Liver (tissue), 8 donors: ENCODE measurements at regions not wholly inside any gene's neighbourhood (a gene's known extent, or its start where the extent isn't known, plus 50 kb on each side); places are given as distances from the start of the nearest gene placed in this dataset.

Experiments used
- DNase-seq: peaks from one replicate; pipeline ENCODE4 v3.0.0-alpha.2; 2017; ENCODE audit warnings: low spot score
- H3K27ac ChIP-seq, 2 donors: one replicate each; pipeline ENCODE4 v1.7.0; 2013; ENCODE audit warnings: inconsistent platforms in 2 of 2, low read length in 2 of 2, control low read depth in 1 of 2, low read depth in 1 of 2, mild to moderate bottlenecking in 1 of 2
- H3K27me3 ChIP-seq, 4 donors: one replicate each; pipeline versions ENCODE4 v1.6.1 to v1.7.0; 2013; ENCODE audit warnings: low read length in 3 of 4, inconsistent platforms in 1 of 4, mild to moderate bottlenecking in 1 of 4, moderate library complexity in 1 of 4; ENCODE audit not compliant: control insufficient read depth in 4 of 4, insufficient read depth in 4 of 4
- H3K36me3 ChIP-seq, 4 donors: one replicate each; pipeline versions ENCODE4 v1.6.1 to v1.7.0; 2013; ENCODE audit warnings: low read length in 3 of 4, mild to moderate bottlenecking in 3 of 4, low read depth in 1 of 4, moderate library complexity in 1 of 4; ENCODE audit not compliant: control insufficient read depth in 4 of 4, insufficient read depth in 3 of 4
- H3K4me1 ChIP-seq, 4 donors: one replicate each; pipeline versions ENCODE4 v1.6.1 to v1.7.0; 2013; ENCODE audit warnings: low read length in 3 of 4, mild to moderate bottlenecking in 3 of 4, moderate library complexity in 1 of 4; ENCODE audit not compliant: control insufficient read depth in 4 of 4, insufficient read depth in 4 of 4
- H3K4me3 ChIP-seq, 3 donors: one replicate each; pipeline versions ENCODE4 v1.6.1 to v1.7.0; 2013; ENCODE audit warnings: low read length in 3 of 3, control low read depth in 1 of 3, low read depth in 1 of 3, mild to moderate bottlenecking in 1 of 3
- H3K9ac ChIP-seq, 2 donors: one replicate each; pipeline ENCODE4 v1.7.0; 2013; ENCODE audit warnings: low read length in 2 of 2, mild to moderate bottlenecking in 2 of 2, moderate library complexity in 2 of 2, control low read depth in 1 of 2, low read depth in 1 of 2
- H3K9me3 ChIP-seq, 4 donors: one replicate each; pipeline versions ENCODE4 v1.6.1 to v1.7.0; 2013; ENCODE audit warnings: low read length in 3 of 4; ENCODE audit not compliant: control insufficient read depth in 4 of 4
- EGR1 ChIP-seq, 2 donors: IDR thresholded peaks; 2 replicates each; pipeline ENCODE4 v1.6.1; 2016 to 2018; ENCODE audit warnings: antibody characterized with exemption in 2 of 2, low read depth in 2 of 2
- FOXA1 ChIP-seq: IDR thresholded peaks from 2 replicates; pipeline ENCODE4 v1.6.1; 2016; ENCODE audit warnings: antibody characterized with exemption
- FOXA2 ChIP-seq: IDR thresholded peaks from 2 replicates; pipeline ENCODE4 v1.6.1; 2016; ENCODE audit warnings: antibody characterized with exemption
- GABPA ChIP-seq, 2 donors: IDR thresholded peaks in 1 of 2; conservative IDR thresholded peaks in 1 of 2; 2 replicates each; pipeline ENCODE4 v1.6.1; 2016; ENCODE audit warnings: antibody characterized with exemption in 2 of 2, mild to moderate bottlenecking in 1 of 2, moderate library complexity in 1 of 2
- HNF4A ChIP-seq, 2 donors: conservative IDR thresholded peaks; 2 replicates each; pipeline ENCODE4 v1.6.1; 2016; ENCODE audit warnings: antibody characterized with exemption in 2 of 2, mild to moderate bottlenecking in 2 of 2
- HNF4G ChIP-seq: IDR thresholded peaks from 2 replicates; pipeline ENCODE4 v1.6.1; 2016; ENCODE audit warnings: antibody characterized with exemption
- JUND ChIP-seq, 2 donors: IDR thresholded peaks; 2 replicates each; pipeline ENCODE4 v1.6.1; 2016; ENCODE audit warnings: antibody characterized with exemption in 2 of 2
- NR2F2 ChIP-seq: IDR thresholded peaks from 2 replicates; pipeline ENCODE4 v1.6.1; 2016; ENCODE audit warnings: antibody characterized with exemption
- RAD21 ChIP-seq, 2 donors: IDR thresholded peaks; 2 replicates each; pipeline ENCODE4 v1.6.1; 2016; ENCODE audit warnings: antibody characterized with exemption in 2 of 2, mild to moderate bottlenecking in 2 of 2
- RXRA ChIP-seq, 2 donors: IDR thresholded peaks; 2 replicates each; pipeline ENCODE4 v1.6.1; 2017 to 2018; ENCODE audit warnings: antibody characterized with exemption in 2 of 2, mild to moderate bottlenecking in 1 of 2
- SP1 ChIP-seq: IDR thresholded peaks from 2 replicates; pipeline ENCODE4 v1.6.1; 2018; ENCODE audit warnings: antibody characterized with exemption, mild to moderate bottlenecking
- TAF1 ChIP-seq: conservative IDR thresholded peaks from 2 replicates; pipeline ENCODE4 v1.6.1; 2016; ENCODE audit warnings: antibody characterized with exemption, mild to moderate bottlenecking
- YY1 ChIP-seq: IDR thresholded peaks from 2 replicates; pipeline ENCODE4 v1.6.1; 2016; ENCODE audit warnings: antibody characterized with exemption, mild to moderate bottlenecking
- WGBS: extraction: QIAGEN DNeasy Blood & Tissue Kit; methylation state at CpG from one replicate; pipeline ENCODE4 v1.1.7; 2013; 5-methylcytosine and 5-hydroxymethylcytosine counted together
- TF ChIP-seq, protein P1 (sequence below): IDR thresholded peaks from 2 replicates; pipeline ENCODE4 v1.6.1; 2016; ENCODE audit warnings: antibody characterized with exemption
- TF ChIP-seq, protein P2 (sequence below): IDR thresholded peaks from 2 replicates; pipeline ENCODE4 v1.6.1; 2016; ENCODE audit warnings: antibody characterized with exemption, mild to moderate bottlenecking
- TF ChIP-seq, protein P3 (sequence below): fragments of 150-350 bp; IDR thresholded peaks from 2 replicates; pipeline ENCODE4 v1.5.1; 2017; ENCODE audit warnings: improper control_type of control experiment, low read depth, low read length; ENCODE audit not compliant: missing input control
- TF ChIP-seq, protein P4 (sequence below): IDR thresholded peaks from 2 replicates; pipeline ENCODE4 v1.6.1; 2016; ENCODE audit warnings: antibody characterized with exemption
- TF ChIP-seq, protein P5 (sequence below): IDR thresholded peaks from 2 replicates; pipeline ENCODE4 v1.6.1; 2016; ENCODE audit warnings: antibody characterized with exemption
- donor health status: healthy.
- donor health status: healthy.
- donor health status: healthy.
- donor health status: healthy.
- donor health status: healthy.

DNA sequence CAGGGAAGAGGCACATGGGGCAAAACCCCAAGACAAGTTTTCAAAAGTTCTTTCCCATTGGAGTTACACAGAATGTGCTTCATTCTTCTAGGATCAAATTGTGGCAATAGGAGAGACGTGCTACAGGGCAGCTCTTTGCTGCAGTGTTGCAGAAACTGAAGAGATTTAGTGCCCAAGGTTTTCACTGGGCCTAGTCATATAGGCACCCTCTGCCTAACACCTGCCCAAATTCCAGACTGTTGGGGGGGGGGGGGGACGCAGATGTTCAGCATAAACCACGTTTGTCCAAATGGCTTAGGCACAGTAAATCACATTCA lies 346.8 kb upstream of the ZNF717 start:
- TF ChIP-seq GABPA (IDR thresholded peaks at IDR 0.05 in 1 of 2, conservative IDR thresholded peaks at IDR 0.05 in 1 of 2) = no peak
- TF ChIP-seq, protein P1, sequence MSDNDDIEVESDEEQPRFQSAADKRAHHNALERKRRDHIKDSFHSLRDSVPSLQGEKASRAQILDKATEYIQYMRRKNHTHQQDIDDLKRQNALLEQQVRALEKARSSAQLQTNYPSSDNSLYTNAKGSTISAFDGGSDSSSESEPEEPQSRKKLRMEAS = no peak
- no peak for TF ChIP-seq HNF4G
- TF ChIP-seq RXRA (IDR thresholded peaks at IDR 0.05) = no peak
- no peak for TF ChIP-seq JUND (IDR thresholded peaks at IDR 0.05)
- Histone ChIP-seq H3K27me3 (no peaks in the 10 kb centered on the region), H3K9me3 (no peaks in the 10 kb centered on the region), H3K4me1 (peaks cover 0 to 16% (median 6%) of the 10 kb centered on the region in 4 donors), H3K36me3 (no peaks in the 10 kb centered on the region), H3K4me3 (no peak overlapping the region), H3K9ac (no peak overlapping the region), H3K27ac (no peak overlapping the region)
- no peak for DNase-seq
- 78% methylated on average over 3 of the region's 3 CpGs for WGBS

DNA sequence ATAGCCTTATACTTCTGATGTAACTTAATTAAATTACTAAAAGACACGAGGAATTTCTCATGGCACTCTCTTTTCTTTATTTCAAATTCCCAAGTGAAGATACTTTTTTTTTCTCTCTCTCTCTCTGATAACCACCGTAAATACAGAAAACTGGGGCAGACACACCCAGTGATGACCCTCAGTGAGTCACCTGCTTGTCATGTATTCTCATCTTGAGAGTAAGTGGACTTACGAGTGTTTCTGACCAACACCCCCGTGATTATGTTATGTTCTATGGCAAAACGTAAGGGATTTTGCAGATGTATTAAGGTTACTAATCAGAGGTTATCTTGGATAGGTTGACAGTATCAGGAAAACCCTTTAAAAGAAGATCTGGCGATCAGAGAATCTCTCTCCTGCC lies 348.8 kb upstream of the ZNF717 start:
- no peaks in the 10 kb centered on the region for H3K27me3 ChIP-seq
- 89% methylated on average over 6 of the region's 6 CpGs for WGBS
- no peak for DNase-seq
- H3K9ac ChIP-seq = no peak overlapping the region
- no peak overlapping the region for H3K4me3 ChIP-seq
- TF ChIP-seq, protein P2, sequence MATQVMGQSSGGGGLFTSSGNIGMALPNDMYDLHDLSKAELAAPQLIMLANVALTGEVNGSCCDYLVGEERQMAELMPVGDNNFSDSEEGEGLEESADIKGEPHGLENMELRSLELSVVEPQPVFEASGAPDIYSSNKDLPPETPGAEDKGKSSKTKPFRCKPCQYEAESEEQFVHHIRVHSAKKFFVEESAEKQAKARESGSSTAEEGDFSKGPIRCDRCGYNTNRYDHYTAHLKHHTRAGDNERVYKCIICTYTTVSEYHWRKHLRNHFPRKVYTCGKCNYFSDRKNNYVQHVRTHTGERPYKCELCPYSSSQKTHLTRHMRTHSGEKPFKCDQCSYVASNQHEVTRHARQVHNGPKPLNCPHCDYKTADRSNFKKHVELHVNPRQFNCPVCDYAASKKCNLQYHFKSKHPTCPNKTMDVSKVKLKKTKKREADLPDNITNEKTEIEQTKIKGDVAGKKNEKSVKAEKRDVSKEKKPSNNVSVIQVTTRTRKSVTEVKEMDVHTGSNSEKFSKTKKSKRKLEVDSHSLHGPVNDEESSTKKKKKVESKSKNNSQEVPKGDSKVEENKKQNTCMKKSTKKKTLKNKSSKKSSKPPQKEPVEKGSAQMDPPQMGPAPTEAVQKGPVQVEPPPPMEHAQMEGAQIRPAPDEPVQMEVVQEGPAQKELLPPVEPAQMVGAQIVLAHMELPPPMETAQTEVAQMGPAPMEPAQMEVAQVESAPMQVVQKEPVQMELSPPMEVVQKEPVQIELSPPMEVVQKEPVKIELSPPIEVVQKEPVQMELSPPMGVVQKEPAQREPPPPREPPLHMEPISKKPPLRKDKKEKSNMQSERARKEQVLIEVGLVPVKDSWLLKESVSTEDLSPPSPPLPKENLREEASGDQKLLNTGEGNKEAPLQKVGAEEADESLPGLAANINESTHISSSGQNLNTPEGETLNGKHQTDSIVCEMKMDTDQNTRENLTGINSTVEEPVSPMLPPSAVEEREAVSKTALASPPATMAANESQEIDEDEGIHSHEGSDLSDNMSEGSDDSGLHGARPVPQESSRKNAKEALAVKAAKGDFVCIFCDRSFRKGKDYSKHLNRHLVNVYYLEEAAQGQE = no peak
- no peak for TF ChIP-seq JUND (IDR thresholded peaks at IDR 0.05)
- TF ChIP-seq, protein P1 = no peak
- no peak for TF ChIP-seq SP1
- no peak for TF ChIP-seq RAD21 (IDR thresholded peaks at IDR 0.05)
- no peak for TF ChIP-seq FOXA2
- TF ChIP-seq HNF4G = no peak
- no peak for TF ChIP-seq FOXA1
- TF ChIP-seq, protein P3, sequence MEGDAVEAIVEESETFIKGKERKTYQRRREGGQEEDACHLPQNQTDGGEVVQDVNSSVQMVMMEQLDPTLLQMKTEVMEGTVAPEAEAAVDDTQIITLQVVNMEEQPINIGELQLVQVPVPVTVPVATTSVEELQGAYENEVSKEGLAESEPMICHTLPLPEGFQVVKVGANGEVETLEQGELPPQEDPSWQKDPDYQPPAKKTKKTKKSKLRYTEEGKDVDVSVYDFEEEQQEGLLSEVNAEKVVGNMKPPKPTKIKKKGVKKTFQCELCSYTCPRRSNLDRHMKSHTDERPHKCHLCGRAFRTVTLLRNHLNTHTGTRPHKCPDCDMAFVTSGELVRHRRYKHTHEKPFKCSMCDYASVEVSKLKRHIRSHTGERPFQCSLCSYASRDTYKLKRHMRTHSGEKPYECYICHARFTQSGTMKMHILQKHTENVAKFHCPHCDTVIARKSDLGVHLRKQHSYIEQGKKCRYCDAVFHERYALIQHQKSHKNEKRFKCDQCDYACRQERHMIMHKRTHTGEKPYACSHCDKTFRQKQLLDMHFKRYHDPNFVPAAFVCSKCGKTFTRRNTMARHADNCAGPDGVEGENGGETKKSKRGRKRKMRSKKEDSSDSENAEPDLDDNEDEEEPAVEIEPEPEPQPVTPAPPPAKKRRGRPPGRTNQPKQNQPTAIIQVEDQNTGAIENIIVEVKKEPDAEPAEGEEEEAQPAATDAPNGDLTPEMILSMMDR = no peak
- no peak for TF ChIP-seq YY1
- TF ChIP-seq, protein P4, sequence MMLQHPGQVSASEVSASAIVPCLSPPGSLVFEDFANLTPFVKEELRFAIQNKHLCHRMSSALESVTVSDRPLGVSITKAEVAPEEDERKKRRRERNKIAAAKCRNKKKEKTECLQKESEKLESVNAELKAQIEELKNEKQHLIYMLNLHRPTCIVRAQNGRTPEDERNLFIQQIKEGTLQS = no peak
- TF ChIP-seq, protein P5, sequence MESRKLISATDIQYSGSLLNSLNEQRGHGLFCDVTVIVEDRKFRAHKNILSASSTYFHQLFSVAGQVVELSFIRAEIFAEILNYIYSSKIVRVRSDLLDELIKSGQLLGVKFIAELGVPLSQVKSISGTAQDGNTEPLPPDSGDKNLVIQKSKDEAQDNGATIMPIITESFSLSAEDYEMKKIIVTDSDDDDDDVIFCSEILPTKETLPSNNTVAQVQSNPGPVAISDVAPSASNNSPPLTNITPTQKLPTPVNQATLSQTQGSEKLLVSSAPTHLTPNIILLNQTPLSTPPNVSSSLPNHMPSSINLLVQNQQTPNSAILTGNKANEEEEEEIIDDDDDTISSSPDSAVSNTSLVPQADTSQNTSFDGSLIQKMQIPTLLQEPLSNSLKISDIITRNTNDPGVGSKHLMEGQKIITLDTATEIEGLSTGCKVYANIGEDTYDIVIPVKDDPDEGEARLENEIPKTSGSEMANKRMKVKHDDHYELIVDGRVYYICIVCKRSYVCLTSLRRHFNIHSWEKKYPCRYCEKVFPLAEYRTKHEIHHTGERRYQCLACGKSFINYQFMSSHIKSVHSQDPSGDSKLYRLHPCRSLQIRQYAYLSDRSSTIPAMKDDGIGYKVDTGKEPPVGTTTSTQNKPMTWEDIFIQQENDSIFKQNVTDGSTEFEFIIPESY = no peak
- TF ChIP-seq GABPA (IDR thresholded peaks at IDR 0.05 in 1 of 2, conservative IDR thresholded peaks at IDR 0.05 in 1 of 2) = no peak
- TF ChIP-seq RXRA (IDR thresholded peaks at IDR 0.05) = no peak
- no peak for TF ChIP-seq NR2F2
- no peak for TF ChIP-seq HNF4A (conservative IDR thresholded peaks at IDR 0.05)
- no peak for TF ChIP-seq EGR1 (IDR thresholded peaks at IDR 0.05; ENCODE audit: low read depth in 2 of 2)
- no peak for TF ChIP-seq TAF1
- H3K4me1 ChIP-seq = peaks cover 0 to 16% (median 6%) of the 10 kb centered on the region in 4 donors
- H3K36me3 ChIP-seq = no peaks in the 10 kb centered on the region
- H3K9me3 ChIP-seq = no peaks in the 10 kb centered on the region
- H3K27ac ChIP-seq = no peak overlapping the region
